ENCODE measurements at regions not wholly inside any gene's neighbourhood (a gene's known extent, or its start where the extent isn't known, plus 50 kb on each side); places are given as distances from the start of the nearest gene placed in this dataset.

DNA sequence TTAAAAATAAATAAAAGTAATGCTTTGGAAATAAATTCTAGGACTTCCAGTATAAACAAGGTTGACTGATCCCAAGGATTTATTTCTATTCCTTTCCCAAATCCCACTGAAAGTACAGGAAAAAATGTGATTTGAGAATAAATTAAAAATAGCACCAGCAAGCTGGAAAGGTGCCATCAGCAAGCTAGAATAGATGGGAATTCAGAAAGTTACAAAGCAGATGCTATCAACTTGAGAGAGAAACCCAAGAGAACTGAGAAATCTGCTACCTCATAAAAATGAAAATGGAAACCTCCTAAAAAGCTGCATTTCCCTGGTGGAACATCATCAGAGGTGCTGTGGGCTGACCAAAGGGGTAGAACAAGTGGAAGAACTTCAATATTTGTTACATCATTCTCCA lies 148.6 kb upstream of the KCNJ3 start:
- no peak for DNase-seq (ENCODE audit: extremely low read depth, insufficient read length)
- no peaks in the 10 kb centered on the region for H3K27me3 ChIP-seq (replicated peaks; ENCODE audit: control insufficient read depth, insufficient read depth, low read length)
- no peaks in the 10 kb centered on the region for H3K36me3 ChIP-seq (ENCODE audit: control insufficient read depth, insufficient read depth, low read length)
- TF ChIP-seq, protein P1, sequence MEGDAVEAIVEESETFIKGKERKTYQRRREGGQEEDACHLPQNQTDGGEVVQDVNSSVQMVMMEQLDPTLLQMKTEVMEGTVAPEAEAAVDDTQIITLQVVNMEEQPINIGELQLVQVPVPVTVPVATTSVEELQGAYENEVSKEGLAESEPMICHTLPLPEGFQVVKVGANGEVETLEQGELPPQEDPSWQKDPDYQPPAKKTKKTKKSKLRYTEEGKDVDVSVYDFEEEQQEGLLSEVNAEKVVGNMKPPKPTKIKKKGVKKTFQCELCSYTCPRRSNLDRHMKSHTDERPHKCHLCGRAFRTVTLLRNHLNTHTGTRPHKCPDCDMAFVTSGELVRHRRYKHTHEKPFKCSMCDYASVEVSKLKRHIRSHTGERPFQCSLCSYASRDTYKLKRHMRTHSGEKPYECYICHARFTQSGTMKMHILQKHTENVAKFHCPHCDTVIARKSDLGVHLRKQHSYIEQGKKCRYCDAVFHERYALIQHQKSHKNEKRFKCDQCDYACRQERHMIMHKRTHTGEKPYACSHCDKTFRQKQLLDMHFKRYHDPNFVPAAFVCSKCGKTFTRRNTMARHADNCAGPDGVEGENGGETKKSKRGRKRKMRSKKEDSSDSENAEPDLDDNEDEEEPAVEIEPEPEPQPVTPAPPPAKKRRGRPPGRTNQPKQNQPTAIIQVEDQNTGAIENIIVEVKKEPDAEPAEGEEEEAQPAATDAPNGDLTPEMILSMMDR (IDR thresholded peaks at IDR 0.05; ENCODE audit: insufficient read depth, low read length, poor library complexity, severe bottlenecking), result no peak
- H3K4me3 ChIP-seq (replicated peaks; ENCODE audit: low read depth, low read length), result no peak overlapping the region

DNA sequence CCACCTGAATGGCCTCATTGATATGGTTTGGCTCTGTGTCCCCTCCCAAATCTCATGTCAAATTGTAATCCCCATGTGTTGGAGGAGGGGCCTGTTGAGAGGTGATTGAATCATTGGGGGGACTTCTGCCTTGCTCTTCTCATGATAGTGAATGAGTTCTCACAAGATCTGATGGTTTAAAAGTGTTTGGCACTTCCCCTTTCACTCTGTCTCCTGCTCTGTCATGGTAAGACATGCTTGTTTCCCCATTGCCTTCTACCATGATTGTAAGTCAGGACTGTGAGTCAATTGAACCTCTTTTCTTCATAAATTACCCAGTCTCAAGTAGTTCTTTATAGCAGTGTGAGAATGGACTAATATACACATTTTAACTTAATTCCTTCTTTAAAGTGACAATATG lies 146.8 kb upstream of the KCNJ3 start:
- H3K36me3 ChIP-seq (ENCODE audit: control insufficient read depth, insufficient read depth, low read length), result no peaks in the 10 kb centered on the region
- no peak overlapping the region for H3K4me3 ChIP-seq (replicated peaks; ENCODE audit: low read depth, low read length)
- TF ChIP-seq, protein P1 (IDR thresholded peaks at IDR 0.05; ENCODE audit: insufficient read depth, low read length, poor library complexity, severe bottlenecking), result no peak
- H3K27me3 ChIP-seq (replicated peaks; ENCODE audit: control insufficient read depth, insufficient read depth, low read length), result no peaks in the 10 kb centered on the region
- no peak for DNase-seq (ENCODE audit: extremely low read depth, insufficient read length)

DNA sequence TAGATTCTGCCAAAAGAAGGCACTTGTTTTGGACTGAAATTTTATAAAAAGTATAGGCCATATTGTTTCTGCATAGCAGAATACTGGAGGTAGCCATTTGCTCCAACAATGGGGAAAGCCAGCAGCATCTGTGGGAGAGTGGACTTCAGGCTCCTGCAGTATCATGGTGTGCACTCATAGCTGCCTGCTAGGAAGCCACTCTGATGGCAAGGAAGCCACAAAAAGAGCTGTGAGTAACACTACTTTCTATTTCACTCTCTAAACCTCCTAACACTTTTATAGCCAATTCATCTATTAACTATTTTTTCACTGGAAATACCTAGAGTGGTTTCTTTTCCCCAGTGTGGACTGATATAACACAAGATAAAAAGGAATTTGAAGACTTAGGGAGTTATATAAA lies 144.4 kb upstream of the KCNJ3 start:
- Histone ChIP-seq H3K4me3 (replicated peaks; ENCODE audit: low read depth, low read length) (no peak overlapping the region), H3K36me3 (ENCODE audit: control insufficient read depth, insufficient read depth, low read length) (no peaks in the 10 kb centered on the region), H3K27me3 (replicated peaks; ENCODE audit: control insufficient read depth, insufficient read depth, low read length) (no peaks in the 10 kb centered on the region)
- no peak for DNase-seq (ENCODE audit: extremely low read depth, insufficient read length)
- TF ChIP-seq, protein P1 (IDR thresholded peaks at IDR 0.05; ENCODE audit: insufficient read depth, low read length, poor library complexity, severe bottlenecking), result no peak

DNA sequence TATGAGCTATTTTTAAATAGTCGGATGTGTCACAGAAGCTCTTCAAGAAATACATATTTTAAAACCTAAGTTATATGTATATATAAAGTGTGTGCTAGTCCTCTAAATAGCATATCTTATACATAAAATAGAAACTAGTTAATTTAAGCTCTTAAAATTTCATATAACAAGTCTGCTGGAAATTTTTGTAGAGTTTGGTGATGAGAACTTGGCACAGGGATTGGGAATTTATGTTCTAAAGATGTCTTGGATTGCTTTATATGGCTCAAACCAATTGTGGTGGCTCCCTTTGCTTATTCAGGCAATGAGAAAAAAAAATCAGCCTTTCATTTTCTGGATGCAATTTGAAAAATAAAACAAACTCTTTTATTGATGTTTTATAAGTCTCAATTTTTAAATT lies 142.8 kb upstream of the KCNJ3 start:
- Histone ChIP-seq H3K36me3 (ENCODE audit: control insufficient read depth, insufficient read depth, low read length) (no peaks in the 10 kb centered on the region), H3K27me3 (replicated peaks; ENCODE audit: control insufficient read depth, insufficient read depth, low read length) (no peaks in the 10 kb centered on the region), H3K4me3 (replicated peaks; ENCODE audit: low read depth, low read length) (no peak overlapping the region)
- TF ChIP-seq, protein P1 (IDR thresholded peaks at IDR 0.05; ENCODE audit: insufficient read depth, low read length, poor library complexity, severe bottlenecking), result no peak
- DNase-seq (ENCODE audit: extremely low read depth, insufficient read length), result no peak

DNA sequence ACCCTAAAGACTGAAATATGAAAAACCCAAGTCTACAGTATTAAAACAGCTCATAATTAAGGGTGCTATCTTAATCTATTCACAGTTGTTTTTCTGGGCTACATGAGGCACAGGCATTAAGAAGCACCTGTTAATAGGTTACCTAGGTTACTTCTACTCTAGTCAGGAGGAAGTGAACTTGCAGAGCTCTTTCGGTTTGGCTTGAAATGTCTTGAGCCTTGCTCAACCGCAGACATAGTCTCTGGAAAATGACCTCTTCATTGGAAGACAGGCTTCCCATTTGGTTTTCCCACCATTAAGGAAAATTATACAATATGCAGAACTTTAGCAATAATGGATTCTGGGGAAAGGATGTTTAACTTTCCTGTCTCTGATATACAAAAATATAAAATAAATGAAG lies 142.3 kb upstream of the KCNJ3 start:
- Histone ChIP-seq H3K4me3 (replicated peaks; ENCODE audit: low read depth, low read length) (no peak overlapping the region), H3K36me3 (ENCODE audit: control insufficient read depth, insufficient read depth, low read length) (no peaks in the 10 kb centered on the region), H3K27me3 (replicated peaks; ENCODE audit: control insufficient read depth, insufficient read depth, low read length) (no peaks in the 10 kb centered on the region)
- TF ChIP-seq, protein P1 (IDR thresholded peaks at IDR 0.05; ENCODE audit: insufficient read depth, low read length, poor library complexity, severe bottlenecking), result no peak
- DNase-seq (ENCODE audit: extremely low read depth, insufficient read length), result no peak

DNA sequence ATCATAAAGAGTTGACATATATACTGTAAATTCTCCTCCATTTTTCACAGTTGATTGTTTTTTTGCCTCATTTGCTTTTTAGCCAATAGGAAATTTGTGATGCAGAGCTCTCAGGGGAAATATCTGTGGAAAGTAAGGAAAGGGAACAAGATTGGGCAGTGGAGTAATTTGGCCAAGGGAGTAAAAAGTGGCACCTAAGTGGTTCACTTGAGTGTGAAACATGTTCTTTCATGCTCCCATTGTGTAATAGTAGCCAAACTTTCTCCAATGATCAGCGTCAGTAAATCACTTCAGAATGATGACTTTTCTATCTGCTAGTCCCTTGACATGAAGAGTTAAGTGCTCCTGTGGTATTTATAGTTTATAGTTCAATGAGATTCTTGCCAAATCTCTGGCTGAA lies 141.9 kb upstream of the KCNJ3 start:
- Histone ChIP-seq H3K36me3 (ENCODE audit: control insufficient read depth, insufficient read depth, low read length) (no peaks in the 10 kb centered on the region), H3K27me3 (replicated peaks; ENCODE audit: control insufficient read depth, insufficient read depth, low read length) (no peaks in the 10 kb centered on the region), H3K4me3 (replicated peaks; ENCODE audit: low read depth, low read length) (no peak overlapping the region)
- DNase-seq (ENCODE audit: extremely low read depth, insufficient read length), result no peak
- TF ChIP-seq, protein P1 (IDR thresholded peaks at IDR 0.05; ENCODE audit: insufficient read depth, low read length, poor library complexity, severe bottlenecking), result no peak
